ENCODE measurements at regions not wholly inside any gene's neighbourhood (a gene's known extent, or its start where the extent isn't known, plus 50 kb on each side); places are given as distances from the start of the nearest gene placed in this dataset.

DNA sequence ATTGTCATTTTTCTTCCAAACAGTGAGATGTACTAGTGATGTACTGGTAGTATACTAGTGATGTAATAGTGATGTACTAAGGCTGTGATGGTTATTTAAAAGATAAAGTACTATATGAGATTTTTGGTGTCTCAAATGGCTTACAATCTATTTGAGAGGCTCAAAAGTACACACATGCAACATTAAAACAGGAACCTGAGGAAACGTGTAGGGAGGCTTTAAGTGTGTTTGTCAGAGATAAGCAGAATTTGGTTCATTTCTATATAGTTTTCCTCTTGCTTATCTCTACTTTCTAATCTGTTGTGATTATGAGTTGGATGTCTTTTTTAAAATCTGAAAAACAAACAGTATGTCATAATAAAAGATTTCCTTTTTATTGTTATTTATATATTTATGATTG lies 100.9 kb upstream of the SERTAD2 start:
- TF ChIP-seq, protein P1, sequence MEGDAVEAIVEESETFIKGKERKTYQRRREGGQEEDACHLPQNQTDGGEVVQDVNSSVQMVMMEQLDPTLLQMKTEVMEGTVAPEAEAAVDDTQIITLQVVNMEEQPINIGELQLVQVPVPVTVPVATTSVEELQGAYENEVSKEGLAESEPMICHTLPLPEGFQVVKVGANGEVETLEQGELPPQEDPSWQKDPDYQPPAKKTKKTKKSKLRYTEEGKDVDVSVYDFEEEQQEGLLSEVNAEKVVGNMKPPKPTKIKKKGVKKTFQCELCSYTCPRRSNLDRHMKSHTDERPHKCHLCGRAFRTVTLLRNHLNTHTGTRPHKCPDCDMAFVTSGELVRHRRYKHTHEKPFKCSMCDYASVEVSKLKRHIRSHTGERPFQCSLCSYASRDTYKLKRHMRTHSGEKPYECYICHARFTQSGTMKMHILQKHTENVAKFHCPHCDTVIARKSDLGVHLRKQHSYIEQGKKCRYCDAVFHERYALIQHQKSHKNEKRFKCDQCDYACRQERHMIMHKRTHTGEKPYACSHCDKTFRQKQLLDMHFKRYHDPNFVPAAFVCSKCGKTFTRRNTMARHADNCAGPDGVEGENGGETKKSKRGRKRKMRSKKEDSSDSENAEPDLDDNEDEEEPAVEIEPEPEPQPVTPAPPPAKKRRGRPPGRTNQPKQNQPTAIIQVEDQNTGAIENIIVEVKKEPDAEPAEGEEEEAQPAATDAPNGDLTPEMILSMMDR (IDR thresholded peaks at IDR 0.05): no peak
- no peak for TF ChIP-seq POLR2AphosphoS5 (IDR thresholded peaks at IDR 0.05; ENCODE audit: low read depth, low read length)
- no peak for TF ChIP-seq TCF7L2 (IDR thresholded peaks at IDR 0.05; ENCODE audit: low read depth, low read length)
- TF ChIP-seq SIN3A (IDR thresholded peaks at IDR 0.05; ENCODE audit: borderline replicate concordance, insufficient read depth, low read depth, low read length): no peak
